Hepatocyte (in vitro differentiated cells): ENCODE measurements at regions not wholly inside any gene's neighbourhood (a gene's known extent, or its start where the extent isn't known, plus 50 kb on each side); places are given as distances from the start of the nearest gene placed in this dataset.

Experiments
- CTCF ChIP-seq: fragments of 200-600 bp; sonication (generic); IDR thresholded peaks from 2 replicates; pipeline ENCODE4 v1.5.1; 2016; ENCODE audit warnings: antibody characterized with exemption, mild to moderate bottlenecking; ENCODE audit not compliant: poor library complexity
- EZH2 ChIP-seq: fragments of 200-600 bp; sonication (generic); IDR thresholded peaks from 2 replicates; pipeline ENCODE4 v1.6.1; 2016; ENCODE audit warnings: antibody characterized with exemption, mild to moderate bottlenecking, borderline replicate concordance

GRCh38 chr1:98054367-98054701 lies 133.5 kb upstream of the DPYD start:
- TF ChIP-seq CTCF (no peak), EZH2 (no peak)
